Glutamatergic neuron (in vitro differentiated cells): ENCODE measurements at regions not wholly inside any gene's neighbourhood (a gene's known extent, or its start where the extent isn't known, plus 50 kb on each side); places are given as distances from the start of the nearest gene placed in this dataset.

ENCODE experiments used
- DNase-seq: peaks from one replicate; pipeline ENCODE4 v3.0.0; 2022
- H3K27ac Mint-ChIP-seq: one replicate; pipeline ENCODE4 v1.8.0; 2020; ENCODE audit warnings: mild to moderate bottlenecking, mixed read lengths, inconsistent platforms; ENCODE audit not compliant: unreplicated experiment
- H3K27me3 Mint-ChIP-seq: one replicate; pipeline ENCODE4 v1.8.0; 2020; ENCODE audit warnings: mild to moderate bottlenecking, moderate library complexity, mixed read lengths, inconsistent platforms; ENCODE audit not compliant: unreplicated experiment
- H3K36me3 Mint-ChIP-seq: one replicate; pipeline ENCODE4 v1.8.0; 2020; ENCODE audit warnings: mild to moderate bottlenecking, mixed read lengths, inconsistent platforms; ENCODE audit not compliant: unreplicated experiment
- H3K4me1 Mint-ChIP-seq: one replicate; pipeline ENCODE4 v1.8.0; 2020; ENCODE audit warnings: mild to moderate bottlenecking, low read depth, mixed read lengths, inconsistent platforms; ENCODE audit not compliant: unreplicated experiment
- H3K4me3 Mint-ChIP-seq: one replicate; pipeline ENCODE4 v1.8.0; 2020; ENCODE audit warnings: mild to moderate bottlenecking, mixed read lengths, inconsistent platforms; ENCODE audit not compliant: unreplicated experiment
- H3K9me3 Mint-ChIP-seq: one replicate; pipeline ENCODE4 v1.8.0; 2020; ENCODE audit warnings: mild to moderate bottlenecking, moderate library complexity, mixed read lengths, inconsistent platforms; ENCODE audit not compliant: unreplicated experiment
- TF ChIP-seq, protein P1 (sequence below): fragments of 200-600 bp; sonication (generic); IDR thresholded peaks from one replicate; pipeline ENCODE4 v1.5.0; 2021; ENCODE audit not compliant: partially characterized antibody, unreplicated experiment

DNA sequence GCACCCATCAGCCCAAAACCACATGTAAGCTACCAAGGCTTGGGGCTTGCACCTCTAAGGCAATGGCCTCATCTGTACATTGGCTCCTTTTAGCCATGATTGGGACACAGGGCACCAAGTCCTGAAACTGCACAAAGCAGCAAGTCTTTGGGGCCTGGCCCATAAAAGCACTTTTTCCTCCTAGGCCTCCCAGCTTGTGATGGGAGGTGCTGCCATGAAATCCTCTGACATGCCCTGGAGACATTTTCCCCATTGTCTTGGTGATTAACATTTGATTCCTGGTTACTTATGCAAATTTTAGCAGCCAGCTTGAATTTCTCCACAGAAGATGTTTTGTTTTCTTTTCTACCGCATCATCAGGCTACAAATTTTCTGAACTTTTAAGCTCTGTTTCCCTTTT is 58.5 kb upstream of the PABPC4L start:
- Mint-ChIP-seq H3K4me3 (no peak overlapping the region), H3K27me3 (no peaks in the 10 kb centered on the region), H3K27ac (no peak overlapping the region), H3K9me3 (peaks cover 2% of the 10 kb centered on the region), H3K36me3 (peaks cover 6% of the 10 kb centered on the region), H3K4me1 (no peaks in the 10 kb centered on the region)
- TF ChIP-seq, protein P1, sequence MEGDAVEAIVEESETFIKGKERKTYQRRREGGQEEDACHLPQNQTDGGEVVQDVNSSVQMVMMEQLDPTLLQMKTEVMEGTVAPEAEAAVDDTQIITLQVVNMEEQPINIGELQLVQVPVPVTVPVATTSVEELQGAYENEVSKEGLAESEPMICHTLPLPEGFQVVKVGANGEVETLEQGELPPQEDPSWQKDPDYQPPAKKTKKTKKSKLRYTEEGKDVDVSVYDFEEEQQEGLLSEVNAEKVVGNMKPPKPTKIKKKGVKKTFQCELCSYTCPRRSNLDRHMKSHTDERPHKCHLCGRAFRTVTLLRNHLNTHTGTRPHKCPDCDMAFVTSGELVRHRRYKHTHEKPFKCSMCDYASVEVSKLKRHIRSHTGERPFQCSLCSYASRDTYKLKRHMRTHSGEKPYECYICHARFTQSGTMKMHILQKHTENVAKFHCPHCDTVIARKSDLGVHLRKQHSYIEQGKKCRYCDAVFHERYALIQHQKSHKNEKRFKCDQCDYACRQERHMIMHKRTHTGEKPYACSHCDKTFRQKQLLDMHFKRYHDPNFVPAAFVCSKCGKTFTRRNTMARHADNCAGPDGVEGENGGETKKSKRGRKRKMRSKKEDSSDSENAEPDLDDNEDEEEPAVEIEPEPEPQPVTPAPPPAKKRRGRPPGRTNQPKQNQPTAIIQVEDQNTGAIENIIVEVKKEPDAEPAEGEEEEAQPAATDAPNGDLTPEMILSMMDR, result no peak
- no peak for DNase-seq
